ENCODE measurements at regions not wholly inside any gene's neighbourhood (a gene's known extent, or its start where the extent isn't known, plus 50 kb on each side); places are given as distances from the start of the nearest gene placed in this dataset.

- TF ChIP-seq POLR2AphosphoS5 (IDR thresholded peaks at IDR 0.05; ENCODE audit: low read depth, low read length), result no peak
- no peak for TF ChIP-seq POLR2A (IDR thresholded peaks at IDR 0.05; ENCODE audit: low read depth, low read length)
- TF ChIP-seq TAF1 (IDR thresholded peaks at IDR 0.05; ENCODE audit: borderline replicate concordance, low read depth, low read length), result no peak
Measured at GRCh38 chr12:118494776-118495175, 118.4 kb downstream of the SUDS3 start.

All from GM12892 (cell line).